GM18519 (cell line): ENCODE measurements at regions not wholly inside any gene's neighbourhood (a gene's known extent, or its start where the extent isn't known, plus 50 kb on each side); places are given as distances from the start of the nearest gene placed in this dataset.
"Not testable (repeated sequence)": the region's sequence is repeated elsewhere in the genome, so short reads cannot be mapped to it uniquely, and the experiment has no call there.

Experiments
- ATAC-seq: cut with Tn5 transposase; IDR thresholded peaks from one replicate; pipeline ENCODE4 v1.9.1; 2021; ENCODE audit warnings: mild to moderate bottlenecking, moderate library complexity; ENCODE audit not compliant: unreplicated experiment, low FRiP score

- peak; percentile 26 for ATAC-seq
Observed at GRCh38 chr5:18745042-18745987, 1111.1 kb downstream of the TAF11L14 start.

DNA sequence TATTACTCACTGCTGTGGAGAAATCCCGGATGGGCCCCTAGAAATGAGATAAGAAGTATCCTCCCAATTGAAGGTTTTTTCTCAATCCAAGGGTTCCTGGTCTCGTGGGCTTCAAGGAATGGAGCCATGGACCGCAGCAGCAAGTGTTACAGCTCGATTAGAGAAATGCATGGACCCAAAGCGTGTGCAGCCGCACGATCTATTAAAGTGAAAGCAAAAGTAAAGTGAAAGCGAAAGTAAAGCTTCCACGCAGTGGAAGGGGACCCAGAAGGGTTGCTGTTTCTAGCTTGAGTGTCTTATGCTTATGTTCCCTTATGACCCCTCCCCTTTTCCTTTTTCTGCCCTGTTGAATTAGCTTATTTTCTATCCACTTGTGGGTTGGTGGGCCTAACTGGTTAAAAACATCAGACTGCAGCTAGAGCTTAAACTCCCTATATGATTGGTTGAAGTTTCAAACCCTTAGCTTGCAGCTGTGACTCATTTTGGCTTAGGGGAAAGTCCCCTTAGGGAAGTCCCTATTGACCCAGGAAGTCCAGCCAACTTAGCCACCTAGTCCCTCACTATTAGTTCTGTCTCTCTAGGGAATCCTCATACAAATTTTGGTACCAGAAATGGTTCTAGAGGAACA, 1111.8 kb downstream of the TAF11L14 start:
- peak; percentile 72 for ATAC-seq

- no peak for ATAC-seq
Observed at GRCh38 chr5:18749763-18750162, 1115.5 kb downstream of the TAF11L14 start.

DNA sequence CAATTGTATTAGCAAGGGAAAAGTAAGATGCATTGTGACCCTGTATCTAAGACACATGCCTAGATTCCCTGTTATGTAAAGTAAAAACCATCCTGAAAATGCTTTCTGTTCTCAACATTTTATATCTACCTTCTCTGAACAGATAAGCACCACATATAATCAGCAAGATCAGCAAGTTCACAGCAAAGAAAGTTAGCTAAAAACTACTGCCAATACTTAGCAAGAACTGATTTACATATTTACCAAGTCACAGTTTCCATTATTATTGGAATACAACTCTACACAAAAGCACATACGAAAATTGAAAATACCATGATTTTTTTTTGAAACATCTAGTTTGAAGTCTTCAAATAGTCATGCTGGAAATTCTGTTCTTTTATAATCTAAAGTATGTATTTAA, 1118.1 kb downstream of the TAF11L14 start:
- no peak for ATAC-seq

DNA sequence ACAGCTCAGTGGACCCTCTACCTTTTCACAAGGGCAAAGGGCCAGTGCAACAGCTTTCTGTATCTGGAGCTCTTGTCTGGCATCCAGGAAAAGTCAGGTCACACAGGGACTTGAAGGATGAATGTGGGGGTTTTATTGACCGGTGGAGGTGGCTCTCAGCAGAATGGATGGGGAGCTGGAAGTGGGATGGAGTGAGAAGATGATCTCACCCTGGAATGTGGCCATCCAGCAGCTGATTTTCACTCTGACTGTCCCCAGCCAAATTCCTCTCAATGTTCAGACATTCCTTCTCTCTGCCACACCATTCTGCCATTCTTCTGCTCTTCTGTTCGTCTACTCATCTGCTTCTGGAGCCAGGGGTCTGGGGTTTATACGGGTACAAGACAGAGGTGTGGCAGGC, 1119.9 kb downstream of the TAF11L14 start:
- no peak for ATAC-seq

DNA sequence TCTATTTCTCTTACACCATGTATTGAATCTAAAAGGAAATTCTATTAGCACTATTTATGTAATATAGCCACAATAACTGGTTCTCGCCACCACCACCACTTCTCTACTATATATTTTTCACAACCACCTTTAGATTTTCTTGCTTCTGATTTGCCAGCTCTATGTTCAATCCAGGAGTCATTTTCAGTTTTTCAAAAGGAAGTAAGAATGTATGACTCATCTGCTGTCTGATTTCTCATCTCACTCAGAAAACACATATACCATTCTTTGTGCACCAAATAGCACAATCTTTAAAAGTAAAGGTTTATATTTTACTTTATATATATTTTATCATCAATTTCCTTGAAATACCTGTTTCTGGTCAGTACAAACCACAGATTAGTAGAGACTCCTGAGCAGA, 1127.5 kb downstream of the TAF11L14 start:
- peak; percentile 79 for ATAC-seq

DNA sequence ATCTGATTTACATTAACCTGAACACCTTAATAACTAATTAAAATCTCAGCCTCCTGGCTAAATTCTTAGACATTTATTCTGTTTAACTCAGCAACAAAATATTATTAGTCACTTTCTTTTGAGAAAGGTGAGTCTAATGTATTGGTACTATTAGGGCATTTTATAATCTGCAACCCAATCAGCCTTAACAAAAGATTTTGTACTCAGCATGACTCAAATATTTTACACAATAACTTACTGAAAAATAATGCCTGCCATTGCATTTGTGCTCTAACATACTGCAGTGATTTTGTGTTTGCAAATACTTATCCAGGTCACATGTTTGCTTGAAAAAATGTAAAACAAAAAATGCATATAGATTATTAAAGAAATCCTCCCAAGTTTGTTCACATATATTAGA, 1129.9 kb downstream of the TAF11L14 start:
- no peak for ATAC-seq

- ATAC-seq: no peak
Observed at GRCh38 chr5:18765304-18765703, 1131.0 kb downstream of the TAF11L14 start.

DNA sequence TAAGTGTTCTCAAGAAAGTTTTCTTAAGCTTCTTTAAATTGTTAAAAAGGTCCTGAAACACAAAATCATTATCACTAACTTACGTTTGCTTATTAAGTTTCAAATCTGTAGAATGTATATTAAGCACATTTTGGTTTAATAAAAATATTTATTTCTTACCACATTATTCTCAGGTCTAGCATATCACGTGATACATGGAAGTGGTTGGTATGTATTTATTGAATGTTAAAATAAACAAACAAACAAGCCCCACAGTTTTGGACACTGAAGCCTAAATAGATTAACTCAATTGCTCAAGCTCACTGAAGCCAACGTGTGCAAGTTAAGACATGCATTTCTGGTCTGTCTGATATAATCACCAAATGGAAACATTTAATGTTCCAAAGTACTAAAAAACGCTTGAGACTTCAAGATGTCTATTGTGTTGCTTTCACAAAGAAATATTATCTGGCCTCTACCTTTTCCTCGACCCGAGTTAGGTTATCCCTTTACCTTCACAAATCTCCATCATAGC, 1136.9 kb downstream of the TAF11L14 start:
- ATAC-seq: no peak

- ATAC-seq: no peak
Observed at GRCh38 chr5:18772475-18772874, 1138.2 kb downstream of the TAF11L14 start.

DNA sequence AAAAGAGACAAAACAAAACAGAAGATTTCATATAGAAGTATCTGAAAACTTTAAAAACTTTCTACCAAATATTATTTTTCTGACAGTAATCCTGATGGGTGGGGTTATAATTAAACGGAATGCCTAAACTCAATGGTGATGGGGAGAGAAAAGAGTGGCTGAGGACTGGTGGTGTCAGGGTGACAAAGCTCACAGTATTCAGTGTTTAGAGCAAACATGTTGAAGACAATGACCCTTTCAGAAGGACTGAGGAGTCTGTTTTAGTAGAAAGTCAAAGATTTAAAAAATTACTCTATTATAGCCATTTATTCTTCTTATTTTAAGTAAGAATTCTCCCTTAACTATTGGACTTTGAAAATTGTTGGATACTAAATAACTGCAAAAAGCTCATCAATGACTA, 1144.0 kb downstream of the TAF11L14 start:
- no peak for ATAC-seq

DNA sequence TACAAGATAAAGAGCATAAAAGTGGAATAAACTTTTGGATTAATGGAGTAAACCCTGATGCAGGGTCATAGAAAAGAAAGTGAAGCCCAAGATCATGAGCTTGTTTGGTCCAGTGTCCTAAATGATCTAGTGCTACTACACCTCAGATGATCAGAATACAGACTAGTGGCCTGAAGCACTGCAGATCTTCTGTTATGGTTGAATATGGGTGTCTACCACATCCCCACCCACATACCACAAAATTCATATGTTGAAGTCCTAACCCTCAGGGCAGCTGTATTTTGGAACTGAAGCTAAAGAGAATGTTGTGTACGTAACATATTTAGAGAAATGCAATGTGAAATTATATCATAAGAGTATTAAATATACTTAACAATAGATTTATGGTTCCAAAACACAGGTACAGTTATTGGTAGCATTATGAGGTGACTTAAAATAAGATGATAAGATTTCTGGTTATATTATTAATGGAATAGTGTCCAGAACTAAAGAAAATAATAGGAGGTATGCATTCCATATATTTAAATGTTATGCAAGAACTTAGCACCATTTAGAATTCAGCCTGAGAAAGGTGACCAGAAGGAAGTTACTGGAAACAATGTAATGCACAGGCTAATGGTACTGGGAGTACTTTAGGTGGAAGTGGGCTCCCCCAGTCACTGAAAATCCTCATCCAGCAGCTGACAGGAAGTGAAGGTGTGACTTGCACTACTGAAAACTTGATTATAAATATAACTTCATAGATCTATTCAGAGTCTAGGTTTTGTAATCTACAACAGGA, 1155.1 kb downstream of the TAF11L14 start:
- ATAC-seq: no peak

DNA sequence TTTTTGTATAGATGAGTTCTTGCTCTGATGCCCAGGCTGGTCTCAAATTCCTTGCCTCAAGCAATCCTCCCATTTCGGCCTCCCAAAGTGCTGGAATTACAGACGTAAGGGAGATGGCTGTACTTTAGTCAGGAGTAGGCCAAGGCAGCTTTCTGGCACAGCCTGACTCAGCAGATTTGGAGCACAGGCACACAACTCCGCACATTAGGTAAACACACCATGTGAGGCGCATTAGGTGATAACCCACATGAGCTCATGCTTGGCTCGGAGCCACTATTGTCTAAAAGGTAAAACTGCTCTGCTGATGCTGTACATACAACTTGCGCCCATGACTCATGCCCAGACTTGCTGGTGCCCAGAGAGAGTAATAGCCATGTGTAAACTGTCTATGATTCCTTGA, 1157.9 kb downstream of the TAF11L14 start:
- no peak for ATAC-seq

GRCh38 chr5:18797222-18797621, 1163.0 kb downstream of the TAF11L14 start:
- ATAC-seq: no peak

GRCh38 chr5:18798058-18798457, 1163.8 kb downstream of the TAF11L14 start:
- no peak for ATAC-seq

GRCh38 chr5:18799482-18800128, 1165.3 kb downstream of the TAF11L14 start:
- no peak for ATAC-seq

- no peak for ATAC-seq
Observed at GRCh38 chr5:18800293-18801025, 1166.2 kb downstream of the TAF11L14 start.

- not testable (repeated sequence) for ATAC-seq
Observed at GRCh38 chr5:18801413-18801812, 1167.2 kb downstream of the TAF11L14 start.

DNA sequence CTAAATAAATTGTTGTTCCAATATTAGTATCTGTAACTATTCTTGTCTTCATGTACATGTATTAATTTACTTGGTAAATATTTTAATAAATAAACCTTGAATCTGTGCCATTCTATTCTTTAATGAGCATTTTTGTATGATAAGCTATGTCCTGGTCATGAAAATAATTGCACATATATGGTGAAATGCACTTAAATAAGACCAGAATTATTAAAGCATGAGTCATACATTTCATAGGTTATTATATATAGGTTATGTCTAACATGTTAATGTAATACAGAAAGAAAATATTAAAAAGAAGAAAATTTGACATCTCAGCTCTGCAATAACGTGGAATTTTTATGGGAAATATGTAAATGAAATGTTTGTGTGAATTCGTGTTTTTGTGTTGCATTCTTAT, 1168.1 kb downstream of the TAF11L14 start:
- ATAC-seq: no peak

DNA sequence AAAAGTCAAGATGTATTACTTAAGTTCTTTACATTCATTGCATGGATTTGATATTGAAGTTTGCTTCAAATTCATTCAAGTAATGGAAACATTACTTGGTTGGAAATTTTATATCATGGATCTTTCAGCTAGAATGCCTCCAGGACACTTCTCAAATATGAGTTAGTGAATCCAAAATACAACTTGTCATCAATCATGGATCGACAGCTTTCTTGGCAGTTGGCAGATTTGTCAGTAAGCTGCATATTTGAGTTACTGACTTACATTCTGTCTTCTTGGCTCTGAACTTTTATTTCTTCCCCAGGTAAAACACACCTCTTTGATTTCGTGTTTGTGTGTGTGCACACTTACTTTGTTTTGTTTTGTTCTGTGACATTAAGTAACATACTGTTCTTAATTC, 1171.1 kb downstream of the TAF11L14 start:
- ATAC-seq: no peak
